ENCODE measurements at regions not wholly inside any gene's neighbourhood (a gene's known extent, or its start where the extent isn't known, plus 50 kb on each side); places are given as distances from the start of the nearest gene placed in this dataset.

DNA sequence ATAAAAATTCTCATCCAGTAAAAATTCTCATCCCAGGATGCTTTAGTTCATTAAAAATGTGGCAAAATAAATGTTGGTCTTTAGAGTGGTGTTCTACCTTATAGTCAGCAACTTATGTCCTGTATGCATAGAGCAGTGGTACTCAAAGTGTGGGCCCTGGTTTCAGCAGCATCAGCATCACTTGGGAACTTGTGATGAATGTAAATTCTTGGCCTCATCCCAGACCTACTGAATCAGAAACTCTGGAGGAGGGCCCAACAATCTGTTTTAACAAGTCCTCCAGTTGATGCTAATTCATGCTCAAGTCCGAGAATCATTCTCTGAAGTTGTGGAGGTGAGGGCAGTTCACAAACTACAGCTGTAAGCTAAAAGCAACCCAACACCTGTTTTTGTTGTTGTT, 307.3 kb upstream of the SATB1 start:
- TF ChIP-seq, protein P1, sequence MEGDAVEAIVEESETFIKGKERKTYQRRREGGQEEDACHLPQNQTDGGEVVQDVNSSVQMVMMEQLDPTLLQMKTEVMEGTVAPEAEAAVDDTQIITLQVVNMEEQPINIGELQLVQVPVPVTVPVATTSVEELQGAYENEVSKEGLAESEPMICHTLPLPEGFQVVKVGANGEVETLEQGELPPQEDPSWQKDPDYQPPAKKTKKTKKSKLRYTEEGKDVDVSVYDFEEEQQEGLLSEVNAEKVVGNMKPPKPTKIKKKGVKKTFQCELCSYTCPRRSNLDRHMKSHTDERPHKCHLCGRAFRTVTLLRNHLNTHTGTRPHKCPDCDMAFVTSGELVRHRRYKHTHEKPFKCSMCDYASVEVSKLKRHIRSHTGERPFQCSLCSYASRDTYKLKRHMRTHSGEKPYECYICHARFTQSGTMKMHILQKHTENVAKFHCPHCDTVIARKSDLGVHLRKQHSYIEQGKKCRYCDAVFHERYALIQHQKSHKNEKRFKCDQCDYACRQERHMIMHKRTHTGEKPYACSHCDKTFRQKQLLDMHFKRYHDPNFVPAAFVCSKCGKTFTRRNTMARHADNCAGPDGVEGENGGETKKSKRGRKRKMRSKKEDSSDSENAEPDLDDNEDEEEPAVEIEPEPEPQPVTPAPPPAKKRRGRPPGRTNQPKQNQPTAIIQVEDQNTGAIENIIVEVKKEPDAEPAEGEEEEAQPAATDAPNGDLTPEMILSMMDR (IDR thresholded peaks at IDR 0.05; ENCODE audit: control insufficient read depth, extremely low read depth, insufficient read depth) = no peak
- no peak overlapping the region for H3K4me3 ChIP-seq (ENCODE audit: low read depth, low read length)
- no peak for DNase-seq (ENCODE audit: low read depth)

DNA sequence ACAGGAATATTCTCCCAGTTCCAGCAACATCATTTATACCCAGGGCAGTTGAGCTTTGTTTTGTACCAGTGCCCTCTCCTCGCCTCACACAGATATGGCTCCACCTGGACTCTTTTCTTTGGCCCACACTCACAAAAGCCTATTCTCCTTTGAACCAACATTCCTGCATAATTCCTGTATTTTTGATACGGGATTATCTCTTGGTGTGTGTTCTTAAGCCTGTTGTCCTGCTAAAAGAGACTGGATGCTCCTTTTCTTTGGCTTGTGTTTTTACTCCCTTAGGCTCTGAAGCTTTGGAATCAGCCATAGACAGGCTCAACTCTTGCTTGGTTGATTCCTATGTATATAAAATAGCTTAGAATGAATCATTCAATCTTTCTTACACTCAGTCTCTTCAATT, 305.4 kb upstream of the SATB1 start:
- DNase-seq (ENCODE audit: low read depth) = no peak
- no peak overlapping the region for H3K4me3 ChIP-seq (ENCODE audit: low read depth, low read length)
- TF ChIP-seq, protein P1 (IDR thresholded peaks at IDR 0.05; ENCODE audit: control insufficient read depth, extremely low read depth, insufficient read depth) = no peak

DNA sequence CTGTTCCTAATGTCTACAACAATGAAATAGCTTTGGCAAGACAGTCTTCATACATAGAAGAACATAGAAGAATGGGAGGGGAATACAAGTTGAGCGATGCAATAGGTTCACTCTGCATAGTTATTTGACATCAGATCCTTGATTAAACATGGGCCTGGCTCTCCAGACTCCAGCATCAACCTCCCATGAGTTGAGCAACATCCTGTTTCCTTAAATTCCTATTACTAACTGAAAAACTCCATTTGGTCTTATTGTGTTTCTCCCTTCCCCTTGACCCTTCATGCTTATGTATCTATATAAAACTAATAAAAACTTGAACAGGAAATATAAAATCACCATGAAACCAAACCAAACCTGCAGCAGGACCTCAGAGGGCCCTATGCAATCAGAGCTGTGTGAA, 304.5 kb upstream of the SATB1 start:
- DNase-seq (ENCODE audit: low read depth) = no peak
- TF ChIP-seq, protein P1 (IDR thresholded peaks at IDR 0.05; ENCODE audit: control insufficient read depth, extremely low read depth, insufficient read depth) = no peak

DNA sequence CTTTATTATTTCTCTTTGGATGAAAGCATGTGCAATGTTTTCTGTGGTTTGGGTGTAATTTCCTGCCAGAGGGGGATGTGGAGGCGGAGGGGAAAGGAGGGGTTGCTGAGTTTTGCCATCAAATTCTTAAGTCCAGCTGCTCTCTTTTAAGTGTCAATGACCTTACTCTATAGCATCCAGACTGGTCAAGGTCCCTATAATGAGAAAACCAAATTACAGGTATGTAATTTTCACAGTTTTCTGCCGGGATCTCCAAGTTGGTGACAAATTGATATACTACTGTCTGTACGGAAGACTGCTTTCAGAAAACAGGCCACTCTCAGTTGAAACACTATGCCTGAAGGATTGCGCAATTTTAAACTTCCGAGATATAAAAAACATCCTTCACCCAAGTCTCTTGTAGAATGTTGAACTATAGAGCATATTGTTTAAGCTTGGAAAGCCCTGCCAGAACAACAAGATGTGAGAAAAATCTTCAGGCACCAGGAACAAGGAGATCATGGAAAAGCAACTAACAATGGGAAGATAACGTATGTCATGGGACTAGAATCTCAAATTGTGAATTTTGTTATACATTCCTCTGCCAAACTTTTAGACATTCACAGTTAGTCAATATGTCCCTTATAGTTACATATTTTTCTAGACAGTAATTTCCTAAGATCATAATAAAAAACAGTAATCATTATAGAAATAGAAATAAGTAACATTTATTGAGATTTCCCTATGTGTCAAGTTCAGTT, 300.7 kb upstream of the SATB1 start:
- DNase-seq (ENCODE audit: low read depth) = no peak
- H3K4me3 ChIP-seq (ENCODE audit: low read depth, low read length) = no peak overlapping the region
- TF ChIP-seq, protein P1 (IDR thresholded peaks at IDR 0.05; ENCODE audit: control insufficient read depth, extremely low read depth, insufficient read depth) = no peak

More for the DNA sequence above, 304.5 kb upstream of the SATB1 start:
- no peak overlapping the region for H3K4me3 ChIP-seq (ENCODE audit: low read depth, low read length)

DNA sequence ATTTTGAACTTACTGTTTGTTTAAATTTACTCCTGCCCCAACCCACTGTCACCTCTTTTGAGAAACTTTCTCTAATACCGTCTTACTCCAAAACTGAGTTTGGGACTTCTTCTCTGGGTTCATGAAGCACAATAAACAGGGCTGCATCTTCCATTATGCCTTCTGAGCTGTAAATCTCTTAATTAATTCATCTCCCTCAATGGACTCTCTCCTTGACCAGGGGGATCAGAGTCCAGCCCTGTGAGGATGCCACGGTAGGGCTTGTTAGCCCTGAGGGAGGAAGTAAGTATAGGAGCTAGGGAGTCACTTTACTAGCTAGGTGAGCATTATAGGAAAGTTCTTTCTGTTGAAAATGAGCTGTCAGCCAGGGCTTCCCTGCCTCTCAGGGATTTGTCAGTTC, 299.3 kb upstream of the SATB1 start:
- no peak overlapping the region for H3K4me3 ChIP-seq (ENCODE audit: low read depth, low read length)
- no peak for DNase-seq (ENCODE audit: low read depth)
- TF ChIP-seq, protein P1 (IDR thresholded peaks at IDR 0.05; ENCODE audit: control insufficient read depth, extremely low read depth, insufficient read depth) = no peak

DNA sequence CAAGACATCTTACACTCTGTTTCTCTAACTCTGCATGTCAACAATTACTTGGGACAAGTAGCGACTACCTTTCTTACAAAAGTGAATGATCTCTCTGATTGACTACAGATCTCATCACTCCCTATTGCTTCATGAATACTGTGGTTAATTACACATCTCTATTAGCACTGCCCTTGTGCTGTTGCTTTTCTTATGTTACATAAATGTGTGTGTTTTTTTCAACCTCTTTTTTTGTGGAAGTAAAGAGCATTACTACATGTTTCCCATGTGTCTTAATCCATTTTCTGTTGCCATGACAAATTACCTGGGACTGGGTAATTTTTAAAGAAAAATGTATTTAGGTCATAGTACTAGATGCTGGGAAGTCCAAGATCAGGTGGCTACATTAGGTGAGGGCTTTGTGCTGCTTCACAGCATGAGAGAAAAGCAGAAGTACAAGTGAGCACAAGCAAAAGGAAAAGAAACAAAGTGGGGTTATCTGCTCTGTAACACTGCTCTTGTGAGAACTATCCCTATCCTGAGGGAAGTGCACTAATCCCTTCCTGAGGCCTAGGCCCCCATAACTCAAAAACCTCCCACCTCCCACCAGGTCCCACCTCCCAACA, 298.2 kb upstream of the SATB1 start:
- no peak overlapping the region for H3K4me3 ChIP-seq (ENCODE audit: low read depth, low read length)
- TF ChIP-seq, protein P1 (IDR thresholded peaks at IDR 0.05; ENCODE audit: control insufficient read depth, extremely low read depth, insufficient read depth) = no peak
- DNase-seq (ENCODE audit: low read depth) = no peak

All from LNCaP clone FGC (cell line).